NCI-H2196 (cell line): ENCODE measurements at regions not wholly inside any gene's neighbourhood (a gene's known extent, or its start where the extent isn't known, plus 50 kb on each side); places are given as distances from the start of the nearest gene placed in this dataset.

Experiments used
- DNase-seq: peaks from one replicate; lab custom pipeline; 2025; ENCODE audit not compliant: unreplicated experiment; lab: John Stamatoyannopoulos, UW

DNA sequence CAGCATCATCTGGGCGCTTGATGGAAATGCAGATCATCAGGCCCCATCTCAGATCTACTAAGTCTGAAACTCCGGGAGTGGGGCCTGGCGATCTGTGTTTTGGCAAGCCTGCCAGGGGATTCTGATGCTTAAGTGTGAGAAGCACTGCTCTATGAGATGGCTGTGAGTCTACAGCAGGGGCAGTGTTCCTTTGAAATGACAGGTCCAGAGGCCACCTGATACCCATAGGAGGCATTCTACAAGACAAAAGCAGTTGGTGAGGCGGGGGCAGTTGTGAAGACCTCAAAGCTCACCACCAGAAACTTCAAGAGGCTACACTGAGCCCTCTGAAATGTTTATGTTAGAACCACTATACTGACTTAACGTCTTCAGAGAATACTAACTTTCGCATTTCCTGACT, 86.9 kb upstream of the SPATA31D4 start:
- DNase-seq = no peak

DNA sequence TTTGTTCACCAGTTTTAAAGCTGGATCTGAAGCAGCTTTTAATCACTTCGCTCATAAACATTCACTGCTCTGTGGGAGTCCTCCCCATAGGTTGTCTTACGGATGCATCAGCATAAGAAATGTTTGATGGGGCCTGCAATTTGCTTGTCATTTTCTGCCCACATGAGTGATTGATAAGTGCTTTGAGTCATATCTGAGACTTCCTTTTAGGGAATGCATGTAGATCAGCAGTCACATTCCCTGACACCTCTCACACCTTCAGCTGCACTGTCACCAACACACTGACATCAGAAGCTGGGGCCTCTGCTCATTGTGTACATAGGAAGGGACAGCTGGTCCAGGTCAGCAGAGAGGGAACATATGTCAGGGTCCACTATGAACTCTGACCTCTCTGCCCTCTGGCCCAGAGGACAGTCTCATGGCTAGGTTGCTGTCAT, 84.1 kb upstream of the SPATA31D4 start:
- DNase-seq = no peak

DNA sequence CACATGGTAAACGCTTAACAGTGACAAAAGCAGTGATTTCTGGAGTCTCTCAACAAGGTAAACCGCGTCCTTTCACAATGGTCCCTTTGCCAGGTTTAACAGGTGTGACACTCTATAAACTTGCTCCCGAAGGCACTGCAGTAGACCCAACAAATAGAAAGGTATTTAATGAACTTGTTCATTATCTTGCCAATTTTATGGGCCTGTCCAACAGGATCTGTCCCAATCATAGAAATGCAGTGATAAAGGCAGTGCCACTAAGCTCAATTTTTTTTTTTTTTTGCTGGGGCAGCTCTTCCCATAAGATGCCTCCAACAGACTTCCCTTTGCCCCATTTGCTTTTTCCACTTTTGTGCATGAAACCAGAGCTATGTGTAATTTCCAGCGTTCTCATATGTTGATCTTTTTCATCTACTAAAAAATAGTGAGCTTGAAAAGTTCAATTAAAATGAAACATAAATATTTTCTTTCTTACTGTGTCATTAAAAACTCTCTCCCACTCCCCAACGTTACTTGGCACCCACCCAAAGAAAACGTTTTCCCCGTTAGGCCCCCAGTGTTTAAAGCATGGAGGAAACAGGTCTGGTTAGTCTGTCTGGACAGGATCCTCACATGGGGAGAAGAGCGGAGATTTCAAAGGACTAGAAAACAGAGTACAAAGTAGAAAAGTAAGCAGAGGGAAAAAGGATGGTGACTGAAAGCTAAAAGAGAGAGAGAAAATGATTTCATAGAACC, 80.9 kb upstream of the SPATA31D4 start:
- no peak for DNase-seq

DNA sequence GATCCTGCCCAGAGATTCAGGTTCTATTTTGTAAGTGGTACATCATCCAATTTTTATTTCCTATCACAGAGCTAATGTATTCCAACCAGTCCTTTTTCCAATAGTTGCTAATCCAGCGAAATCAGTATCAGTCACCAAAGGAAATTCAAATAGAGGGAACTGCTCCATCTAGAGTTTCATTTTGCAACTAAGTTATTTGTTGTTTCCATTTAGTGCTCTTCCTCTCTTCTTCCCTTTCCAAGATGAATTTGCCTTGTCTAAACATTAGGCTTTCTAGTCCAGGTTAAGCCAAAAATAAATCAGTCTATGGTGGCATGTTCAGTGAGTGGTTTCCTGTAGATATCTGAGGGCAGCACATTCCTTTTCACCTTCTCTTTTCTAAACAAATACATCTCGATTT, 79.8 kb upstream of the SPATA31D4 start:
- no peak for DNase-seq

DNA sequence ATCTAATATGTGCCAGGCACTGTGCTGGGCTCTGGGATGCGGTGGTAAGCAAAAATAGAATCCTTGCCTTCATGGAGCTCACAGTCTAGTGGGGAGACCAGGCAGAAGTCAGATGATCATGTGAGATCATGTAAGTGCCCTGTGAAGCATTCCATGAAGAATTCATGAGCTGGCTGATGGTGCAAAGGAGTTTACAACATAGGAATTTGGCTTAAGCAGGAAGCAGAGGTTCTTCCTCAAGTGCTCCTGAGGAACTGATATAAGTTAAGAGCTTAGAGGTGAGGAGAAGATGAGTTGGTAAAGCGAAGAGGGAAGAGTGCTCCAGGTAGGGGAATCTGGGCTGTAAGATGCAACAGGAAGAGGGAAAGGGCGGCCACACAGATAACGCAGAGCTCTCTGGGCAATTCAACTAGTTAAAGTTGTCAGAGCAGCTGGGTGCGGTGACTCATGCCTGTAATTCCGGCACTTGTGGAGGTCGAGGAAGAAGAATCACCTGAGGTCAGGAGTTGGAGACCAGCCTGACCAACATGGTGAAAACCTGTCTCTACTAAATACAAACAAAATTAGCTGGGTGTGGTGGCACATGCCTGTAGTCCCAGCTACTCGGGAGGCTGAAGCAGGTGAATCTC, 78.5 kb upstream of the SPATA31D4 start:
- DNase-seq = no peak

DNA sequence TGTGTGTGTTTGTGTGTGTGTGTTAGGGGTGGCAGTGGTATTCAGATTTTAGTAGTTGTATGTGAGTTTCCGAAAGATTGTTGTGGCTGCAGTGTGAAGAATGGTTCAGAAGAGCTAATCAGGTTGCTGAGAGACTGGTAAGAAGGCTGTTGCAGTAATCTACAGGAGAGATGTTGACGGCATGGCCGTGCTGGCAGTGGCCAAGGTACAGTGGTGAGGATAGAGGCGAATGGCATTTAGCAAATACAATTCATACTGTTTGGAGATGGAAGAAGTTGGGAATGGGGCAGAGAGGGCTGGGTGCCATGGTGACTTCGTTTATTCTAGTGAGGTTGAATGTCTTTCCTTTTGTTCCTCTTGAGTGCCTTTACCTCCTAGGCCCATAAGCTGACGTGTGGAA, 77.5 kb upstream of the SPATA31D4 start:
- no peak for DNase-seq

DNA sequence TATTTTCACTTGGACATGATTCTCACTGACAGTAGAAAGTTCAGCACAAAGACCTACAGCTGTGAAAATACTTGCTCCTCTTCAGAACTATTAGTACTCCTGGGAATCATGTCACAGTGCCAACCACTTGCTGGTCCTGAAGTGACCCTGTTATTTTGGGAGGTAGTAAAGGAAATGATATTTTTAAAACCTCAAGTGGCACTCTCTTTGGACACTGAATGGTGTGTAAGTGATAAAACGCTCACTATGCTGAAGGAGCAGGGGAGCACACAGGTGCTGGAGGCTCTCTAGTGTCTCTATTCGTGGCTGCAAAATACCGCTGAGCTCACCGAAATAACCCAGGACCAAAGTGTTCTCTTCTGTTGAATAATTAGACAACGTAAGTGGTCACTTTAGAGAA, 76.9 kb upstream of the SPATA31D4 start:
- no peak for DNase-seq

DNA sequence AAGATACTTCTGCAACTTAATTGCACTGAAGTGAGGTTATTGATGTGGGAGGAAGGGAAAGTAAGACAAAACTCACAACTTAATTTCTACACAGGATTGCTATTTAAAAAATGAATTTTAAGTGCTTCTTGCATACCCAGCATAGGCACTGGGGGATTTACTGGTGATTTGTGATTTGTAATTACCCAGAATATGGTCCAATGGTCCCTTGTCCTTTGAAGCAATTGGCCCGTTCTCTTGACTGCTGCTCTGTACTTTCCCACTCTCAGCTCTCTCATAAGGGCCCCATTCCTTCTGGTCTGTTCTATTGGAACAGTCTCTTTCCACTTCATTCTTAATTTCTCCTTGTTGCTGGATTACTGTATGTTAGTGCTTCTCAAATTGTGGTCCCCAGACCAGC, 75.4 kb upstream of the SPATA31D4 start:
- no peak for DNase-seq

DNA sequence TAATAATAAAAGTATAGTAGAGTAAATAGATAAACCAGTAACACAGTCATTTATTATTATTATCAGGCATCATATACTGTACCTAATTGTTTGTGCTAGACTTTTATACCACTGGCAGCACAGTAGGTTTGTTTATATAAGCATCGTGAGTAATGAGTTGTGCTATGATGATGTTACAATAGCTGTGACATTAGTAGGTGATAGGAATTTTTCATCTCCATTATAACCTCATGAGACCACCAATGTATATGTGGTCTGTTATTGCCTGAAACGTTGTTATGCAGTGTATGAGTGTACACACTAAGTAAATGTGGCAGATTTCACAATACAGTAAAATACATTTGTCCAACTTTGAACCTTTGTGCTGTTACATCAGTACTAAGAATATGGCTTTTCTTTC, 72.7 kb upstream of the SPATA31D4 start:
- no peak for DNase-seq

DNA sequence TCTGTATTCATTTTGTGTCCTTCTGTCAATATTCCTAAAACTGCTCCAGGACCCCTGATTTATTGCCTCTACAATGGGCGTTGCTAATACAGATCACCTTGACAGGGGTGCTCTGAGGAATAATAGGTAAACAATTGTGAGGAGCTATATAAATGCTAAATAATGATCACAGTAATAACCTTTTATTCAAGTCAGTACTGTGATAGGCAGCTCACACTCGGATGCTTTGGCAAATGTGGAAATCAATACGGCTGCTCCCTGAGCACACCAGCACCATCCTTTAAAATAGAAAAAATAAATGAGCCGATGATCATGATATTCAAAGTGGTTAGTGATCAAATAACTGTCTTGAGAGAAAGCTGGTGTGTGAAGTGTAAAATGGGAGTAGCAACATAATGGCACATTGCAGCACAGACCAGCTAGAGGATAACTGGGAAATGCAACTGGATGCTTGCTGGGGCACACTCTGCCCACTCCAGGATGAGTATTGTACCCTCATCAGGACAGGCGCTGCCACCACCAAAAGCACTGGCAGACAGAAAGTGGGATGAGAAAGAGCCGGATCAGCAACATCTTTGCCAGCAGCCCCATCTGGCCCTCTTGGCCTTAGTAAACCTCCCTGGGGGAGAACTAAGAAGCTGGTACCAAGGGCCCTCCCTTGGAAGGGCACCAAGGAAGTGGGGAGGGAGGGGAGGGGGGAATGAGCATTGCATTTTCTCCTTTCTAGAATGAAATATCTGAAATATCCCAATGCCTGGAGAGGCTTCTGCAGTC, 69.4 kb upstream of the SPATA31D4 start:
- no peak for DNase-seq

DNA sequence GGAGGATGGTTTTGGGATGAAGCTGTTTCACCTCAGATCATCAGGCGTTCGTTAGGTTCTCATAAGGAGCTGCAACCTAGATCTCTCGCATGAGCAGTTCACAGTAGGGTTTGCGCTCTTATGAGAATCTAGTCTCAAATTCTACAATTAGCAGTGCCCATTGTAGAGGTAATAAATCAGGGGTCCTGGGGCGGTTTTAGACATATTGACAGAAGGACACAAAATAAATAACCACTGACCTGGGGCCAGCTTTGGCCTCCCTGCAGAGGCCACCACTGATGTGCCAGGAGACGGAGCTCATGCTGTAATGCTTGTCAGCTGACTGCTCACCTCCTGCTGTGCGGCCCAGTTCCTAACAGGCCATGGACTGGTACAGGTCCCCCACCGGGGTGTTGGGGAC, 67.6 kb upstream of the SPATA31D4 start:
- DNase-seq = no peak

DNA sequence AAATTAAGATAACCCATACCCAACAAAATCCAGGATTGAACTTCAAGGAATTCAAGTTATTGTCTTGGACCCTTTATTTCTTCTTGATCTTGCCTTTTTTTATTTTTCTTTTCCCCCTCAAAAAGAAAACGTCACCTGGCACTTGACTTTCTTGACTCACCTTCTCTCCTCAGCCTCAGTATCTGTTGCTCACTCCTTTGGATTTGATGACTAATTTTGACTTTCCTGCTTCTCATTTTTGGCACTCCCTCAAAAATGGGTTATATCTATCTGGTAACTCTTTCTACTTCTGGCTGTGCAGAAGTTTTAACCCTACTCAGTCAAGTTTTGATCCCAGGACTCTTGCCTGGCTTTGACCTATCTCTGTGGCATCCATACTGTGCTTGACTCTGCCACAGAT, 66.6 kb upstream of the SPATA31D4 start:
- no peak for DNase-seq

DNA sequence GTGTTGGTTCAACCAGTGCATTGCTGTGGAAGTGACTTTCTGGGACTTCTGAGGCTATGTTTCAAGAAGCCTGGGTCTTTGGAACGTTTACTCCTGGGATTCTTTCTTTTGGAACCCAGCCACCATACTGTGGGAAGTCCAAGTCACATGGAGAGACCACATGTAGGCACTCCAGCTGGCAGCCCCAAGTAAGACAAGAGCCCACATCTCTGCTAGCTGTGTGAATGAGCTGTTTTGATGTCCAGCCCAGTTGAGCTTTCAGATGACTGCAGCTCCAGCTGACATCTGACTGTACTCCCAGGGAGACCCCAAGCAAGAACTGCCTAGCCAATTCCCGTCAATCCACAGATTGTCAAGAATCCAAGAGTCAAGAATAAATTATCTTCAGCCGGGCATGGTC, 60.1 kb upstream of the SPATA31D4 start:
- DNase-seq = no peak

DNA sequence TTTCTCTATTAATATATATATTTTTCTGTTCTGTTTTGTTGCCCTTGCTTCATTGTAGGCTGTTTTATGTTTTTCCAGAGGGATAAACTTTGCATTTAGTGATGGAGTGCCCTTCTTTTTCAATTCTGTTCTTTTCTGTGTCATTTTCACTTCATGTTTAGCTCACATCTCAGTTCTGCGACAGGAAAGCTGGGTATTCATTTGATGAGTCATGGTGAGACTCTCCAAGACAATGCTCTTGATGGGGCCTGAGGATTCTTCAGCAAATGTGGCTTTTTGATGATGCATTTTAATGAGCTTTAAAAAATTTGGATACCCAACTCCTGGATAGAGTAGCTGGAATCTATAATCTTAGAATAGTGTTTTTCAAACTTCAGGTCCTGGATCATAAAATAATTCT, 56.5 kb upstream of the SPATA31D4 start:
- DNase-seq = no peak

DNA sequence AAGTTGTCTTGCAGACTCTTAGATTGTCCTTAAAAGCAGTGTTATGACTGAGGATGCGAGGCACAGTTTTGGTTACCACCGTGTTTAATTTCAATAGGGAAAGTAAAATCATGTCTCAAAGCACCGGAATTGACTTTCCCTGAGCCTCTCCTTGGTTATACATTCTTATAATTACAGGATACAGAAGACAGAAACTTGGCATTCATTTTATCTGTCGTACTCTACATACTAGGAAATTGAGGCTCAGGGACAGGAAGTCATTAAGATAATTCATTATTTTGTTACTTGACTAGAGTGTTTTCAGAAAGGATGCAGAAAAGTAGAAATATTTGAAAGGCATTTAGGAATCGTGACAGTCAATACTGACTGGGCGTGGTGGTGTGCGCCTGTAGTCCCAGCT, 54.0 kb upstream of the SPATA31D4 start:
- no peak for DNase-seq

DNA sequence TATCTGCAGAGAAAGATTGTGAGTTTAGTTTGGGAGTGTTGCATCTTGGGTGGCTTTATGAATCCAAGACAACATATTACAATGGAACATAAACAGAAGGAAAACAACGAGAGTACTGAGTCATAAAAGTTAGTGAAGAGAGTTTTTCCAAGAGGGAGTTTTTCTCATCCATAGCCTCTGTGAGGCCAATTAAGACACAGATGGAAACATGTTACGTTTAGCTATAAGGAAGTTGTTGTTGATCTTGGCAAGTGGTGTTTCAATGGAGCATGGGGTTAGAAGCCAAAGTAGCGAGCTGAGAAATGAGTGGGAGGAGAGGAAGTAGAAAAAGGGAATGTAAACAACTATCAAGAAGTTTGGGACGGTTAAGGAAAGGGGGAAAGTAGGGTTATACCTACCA, 53.3 kb upstream of the SPATA31D4 start:
- DNase-seq = no peak

DNA sequence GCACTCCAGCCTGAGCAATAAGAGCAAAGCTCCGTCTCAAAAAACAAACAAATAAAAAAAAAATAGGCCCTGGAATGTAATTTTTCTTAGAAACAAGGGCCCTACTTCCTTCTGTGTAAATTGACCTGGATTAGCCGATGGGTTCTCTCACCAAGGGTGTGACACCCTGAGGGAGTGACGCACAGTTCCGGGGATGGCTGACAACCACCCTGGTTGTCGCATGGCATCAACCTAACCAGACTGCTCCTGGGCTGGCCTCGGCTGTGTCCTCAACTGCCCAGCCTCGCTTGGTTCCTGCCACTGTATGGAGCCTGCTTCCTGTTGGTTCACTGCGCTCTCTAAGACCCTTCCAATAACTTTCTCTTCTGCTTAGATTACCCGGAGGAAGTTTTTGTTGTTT, 51.2 kb upstream of the SPATA31D4 start:
- DNase-seq = no peak
